ES-I3 (cell line): ENCODE measurements at regions not wholly inside any gene's neighbourhood (a gene's known extent, or its start where the extent isn't known, plus 50 kb on each side); places are given as distances from the start of the nearest gene placed in this dataset.

Experiments
- H3K36me3 ChIP-seq: 2 replicates; pipeline ENCODE4 v1.6.1; 2013; ENCODE audit warnings: mild to moderate bottlenecking, low read length, control low read depth, moderate library complexity; ENCODE audit not compliant: insufficient read depth
- H3K4me1 ChIP-seq: 2 replicates; pipeline ENCODE4 v1.6.1; 2013; ENCODE audit warnings: mild to moderate bottlenecking, control low read depth, low read length; ENCODE audit not compliant: insufficient read depth
- H3K9ac ChIP-seq: 2 replicates; pipeline ENCODE4 v1.6.1; 2013; ENCODE audit warnings: low read depth, mild to moderate bottlenecking, low read length, moderate library complexity
- H3K9me3 ChIP-seq: 2 replicates; pipeline ENCODE4 v1.6.1; 2013; ENCODE audit warnings: mild to moderate bottlenecking, low read length, moderate library complexity; ENCODE audit not compliant: control insufficient read depth, insufficient read depth

GRCh38 chr17:74011966-74012365, 191.5 kb upstream of the RPL38 start:
- no peaks in the 10 kb centered on the region for H3K9me3 ChIP-seq
- peaks cover 7% of the 10 kb centered on the region; the same call in 1 of the 2 replicates for H3K4me1 ChIP-seq
- H3K36me3 ChIP-seq, result no peaks in the 10 kb centered on the region
- no peak overlapping the region for H3K9ac ChIP-seq

- H3K4me1 ChIP-seq, result peaks cover 7% of the 10 kb centered on the region; the same call in 1 of the 2 replicates
- H3K9me3 ChIP-seq, result no peaks in the 10 kb centered on the region
- no peak overlapping the region for H3K9ac ChIP-seq
- H3K36me3 ChIP-seq, result no peaks in the 10 kb centered on the region
These were observed 191.0 kb upstream of the RPL38 start for GRCh38 chr17:74012465-74012864.

GRCh38 chr17:74015316-74015715, 188.2 kb upstream of the RPL38 start:
- Histone ChIP-seq H3K36me3 (no peaks in the 10 kb centered on the region), H3K9me3 (no peaks in the 10 kb centered on the region), H3K4me1 (no peaks in the 10 kb centered on the region), H3K9ac (no peak overlapping the region)

- Histone ChIP-seq H3K9ac (no peak overlapping the region), H3K4me1 (no peaks in the 10 kb centered on the region), H3K9me3 (no peaks in the 10 kb centered on the region), H3K36me3 (no peaks in the 10 kb centered on the region)
These were observed 187.5 kb upstream of the RPL38 start for GRCh38 chr17:74015990-74016389.

GRCh38 chr17:74016461-74016860, 187.0 kb upstream of the RPL38 start:
- Histone ChIP-seq H3K9me3 (no peaks in the 10 kb centered on the region), H3K36me3 (no peaks in the 10 kb centered on the region), H3K4me1 (no peaks in the 10 kb centered on the region), H3K9ac (no peak overlapping the region)

- Histone ChIP-seq H3K4me1 (no peaks in the 10 kb centered on the region), H3K9ac (no peak overlapping the region), H3K36me3 (no peaks in the 10 kb centered on the region), H3K9me3 (no peaks in the 10 kb centered on the region)
These were observed 186.0 kb upstream of the RPL38 start for GRCh38 chr17:74017466-74017865.

GRCh38 chr17:74018115-74018514, 185.4 kb upstream of the RPL38 start:
- Histone ChIP-seq H3K9me3 (no peaks in the 10 kb centered on the region), H3K4me1 (no peaks in the 10 kb centered on the region), H3K36me3 (no peaks in the 10 kb centered on the region), H3K9ac (no peak overlapping the region)

- no peak overlapping the region for H3K9ac ChIP-seq
- H3K36me3 ChIP-seq, result no peaks in the 10 kb centered on the region
- no peaks in the 10 kb centered on the region for H3K9me3 ChIP-seq
- H3K4me1 ChIP-seq, result no peaks in the 10 kb centered on the region
These were observed 184.2 kb upstream of the RPL38 start for GRCh38 chr17:74019271-74019670.

- 0 out of 2 replicates have a peak, but pooled peaks cover 1% of the 10 kb centered on the region for H3K4me1 ChIP-seq
- no peak overlapping the region for H3K9ac ChIP-seq
- no peaks in the 10 kb centered on the region for H3K36me3 ChIP-seq
- no peaks in the 10 kb centered on the region for H3K9me3 ChIP-seq
These were observed 183.6 kb upstream of the RPL38 start for GRCh38 chr17:74019860-74020259.

GRCh38 chr17:74020522-74020921, 183.0 kb upstream of the RPL38 start:
- Histone ChIP-seq H3K9me3 (no peaks in the 10 kb centered on the region), H3K9ac (no peak overlapping the region), H3K4me1 (0 out of 2 replicates have a peak, but pooled peaks cover 3% of the 10 kb centered on the region), H3K36me3 (no peaks in the 10 kb centered on the region)

- no peak overlapping the region for H3K9ac ChIP-seq
- H3K4me1 ChIP-seq, result 0 out of 2 replicates have a peak, but pooled peaks cover 3% of the 10 kb centered on the region
- H3K9me3 ChIP-seq, result no peaks in the 10 kb centered on the region
- no peaks in the 10 kb centered on the region for H3K36me3 ChIP-seq
These were observed 178.5 kb upstream of the RPL38 start for GRCh38 chr17:74024871-74025531.

- no peaks in the 10 kb centered on the region for H3K36me3 ChIP-seq
- H3K9ac ChIP-seq, result no peak overlapping the region
- no peaks in the 10 kb centered on the region for H3K9me3 ChIP-seq
- H3K4me1 ChIP-seq, result 0 out of 2 replicates have a peak, but pooled peaks cover 7% of the 10 kb centered on the region
These were observed 176.0 kb upstream of the RPL38 start for GRCh38 chr17:74027444-74027843.

GRCh38 chr17:74028354-74029116, 174.9 kb upstream of the RPL38 start:
- Histone ChIP-seq H3K36me3 (no peaks in the 10 kb centered on the region), H3K9me3 (no peaks in the 10 kb centered on the region), H3K4me1 (0 out of 2 replicates have a peak, but pooled peaks cover 9% of the 10 kb centered on the region), H3K9ac (no peak overlapping the region)

- H3K9ac ChIP-seq, result no peak overlapping the region
- H3K4me1 ChIP-seq, result 0 out of 2 replicates have a peak, but pooled peaks cover 6% of the 10 kb centered on the region
- no peaks in the 10 kb centered on the region for H3K9me3 ChIP-seq
- H3K36me3 ChIP-seq, result no peaks in the 10 kb centered on the region
These were observed 172.0 kb upstream of the RPL38 start for GRCh38 chr17:74031316-74032090.
